ENCODE measurements at regions not wholly inside any gene's neighbourhood (a gene's known extent, or its start where the extent isn't known, plus 50 kb on each side); places are given as distances from the start of the nearest gene placed in this dataset.

- Histone ChIP-seq H3K27ac (ENCODE audit: low read depth, low read length) (no peak overlapping the region), H3K4me2 (ENCODE audit: insufficient read depth in 1 of 2, low read depth in 2 of 2, low read length in 2 of 2) (no peak overlapping the region), H3K79me1 (ENCODE audit: low read depth, low read length) (no peaks in the 10 kb centered on the region), H3K23ac (ENCODE audit: insufficient read length) (no peak overlapping the region), H4K5ac (ENCODE audit: insufficient read length, low read depth, low read length) (no peak overlapping the region), H3K4me3 (ENCODE audit: extremely low read depth in 1 of 4, insufficient read depth in 2 of 4, low read depth in 3 of 4, low read length in 4 of 4) (no peak overlapping the region), H3K9me3 (ENCODE audit: insufficient read depth in 2 of 2, low read depth in 1 of 2, low read length in 1 of 2) (no peaks in the 10 kb centered on the region), H2BK120ac (replicated peaks; ENCODE audit: low read depth, low read length) (no peak overlapping the region), H2BK12ac (ENCODE audit: low read depth, low read length) (no peak overlapping the region), H4K8ac (ENCODE audit: extremely low read depth, insufficient read depth, low read length) (no peak overlapping the region), H3K18ac (ENCODE audit: extremely low read depth, low read length) (no peak overlapping the region), H4K20me1 (replicated peaks in 1 of 2; ENCODE audit: control insufficient read depth in 1 of 2, insufficient read depth in 2 of 2, low read length in 2 of 2) (no peaks in the 10 kb centered on the region), H2BK15ac (ENCODE audit: low read length) (no peak overlapping the region), H2BK20ac (ENCODE audit: low read length) (no peak overlapping the region), H3K4ac (replicated peaks; ENCODE audit: insufficient read length, low read depth, low read length) (no peak overlapping the region), H3K4me1 (replicated peaks in 1 of 4; ENCODE audit: control insufficient read depth in 3 of 4, insufficient read depth in 4 of 4, low read length in 3 of 4) (no peaks in the 10 kb centered on the region), H2BK5ac (ENCODE audit: low read depth, low read length) (no peak overlapping the region), H3K9ac (replicated peaks in 1 of 4; ENCODE audit: extremely low read depth in 1 of 4, low read depth in 3 of 4, low read length in 3 of 4) (no peak overlapping the region), H3K27me3 (replicated peaks in 1 of 4; ENCODE audit: control insufficient read depth in 3 of 4, extremely low read depth in 1 of 4, insufficient read depth in 3 of 4, low read length in 3 of 4) (no peaks in the 10 kb centered on the region), H2AK5ac (ENCODE audit: low read depth, low read length) (no peak overlapping the region), H3K14ac (ENCODE audit: insufficient read length) (no peak overlapping the region), H2AFZ (ENCODE audit: low read length) (no peak overlapping the region), H4K91ac (replicated peaks; ENCODE audit: insufficient read length, low read length) (no peak overlapping the region), H3K23me2 (ENCODE audit: low read depth, low read length) (no peaks in the 10 kb centered on the region), H3K56ac (replicated peaks; ENCODE audit: insufficient read length, low read depth, low read length) (no peak overlapping the region), H3K79me2 (ENCODE audit: control insufficient read depth in 1 of 2, insufficient read depth in 2 of 2, low read length in 2 of 2) (no peaks in the 10 kb centered on the region), H3K36me3 (ENCODE audit: control insufficient read depth in 2 of 4, insufficient read depth in 4 of 4, low read length in 3 of 4) (no peaks in the 10 kb centered on the region)
- TF ChIP-seq FOSL1 (IDR thresholded peaks at IDR 0.05; ENCODE audit: insufficient read depth, low read depth, low read length) (no peak), EGR1 (IDR thresholded peaks at IDR 0.05; ENCODE audit: borderline replicate concordance, low read depth, low read length) (no peak), PHF8 (conservative IDR thresholded peaks at IDR 0.05; ENCODE audit: low read depth, low read length) (no peak), MAX (IDR thresholded peaks at IDR 0.05) (no peak), CREB1 (IDR thresholded peaks at IDR 0.05) (no peak), BACH1 (IDR thresholded peaks at IDR 0.05; ENCODE audit: low read length) (no peak), SRF (IDR thresholded peaks at IDR 0.05; ENCODE audit: low read depth, low read length) (no peak), USF2 (IDR thresholded peaks at IDR 0.05; ENCODE audit: low read length) (no peak), POU5F1 (IDR thresholded peaks at IDR 0.05; ENCODE audit: low read depth, low read length) (no peak), SP1 (IDR thresholded peaks at IDR 0.05; ENCODE audit: low read depth, low read length) (no peak), POLR2AphosphoS5 (IDR thresholded peaks at IDR 0.05; ENCODE audit: low read depth, low read length) (no peak), YY1 (IDR thresholded peaks at IDR 0.05; ENCODE audit: low read depth, low read length) (no peak), CHD1 (IDR thresholded peaks at IDR 0.05; ENCODE audit: low read depth, low read length) (no peak), SUZ12 (IDR thresholded peaks at IDR 0.05; ENCODE audit: low read length) (no peak), TBP (IDR thresholded peaks at IDR 0.05; ENCODE audit: low read depth, low read length) (no peak), GTF2F1 (IDR thresholded peaks at IDR 0.05; ENCODE audit: borderline replicate concordance, low read depth, low read length) (no peak)
- POLR2A ChIA-PET (ENCODE audit: partially characterized antibody): no interaction called here
- 83% methylated on average over 1 of the region's 1 CpG; no CpG with 5 or more reads in 1 of the 2 experiments for WGBS, 2 experiments (ENCODE audit: extremely low coverage in 1 of 2, insufficient coverage in 1 of 2, insufficient read length in 1 of 2, insufficient replicate concordance in 2 of 2, low coverage in 1 of 2, low lambda C conversion rate in 2 of 2, missing lambda C conversion rate in 1 of 2)
- CTCF ChIA-PET (ENCODE audit: partially characterized antibody): no interaction called here
- no peak for FAIRE-seq
- no peak for DNase-seq (ENCODE audit: low read depth in 1 of 2, low spot score in 2 of 2)
Observed at GRCh38 chr5:63022403-63022802, 443.8 kb downstream of the LRRC70 start.

Data from H1 (cell line).